ENCODE measurements at regions not wholly inside any gene's neighbourhood (a gene's known extent, or its start where the extent isn't known, plus 50 kb on each side); places are given as distances from the start of the nearest gene placed in this dataset.

DNA sequence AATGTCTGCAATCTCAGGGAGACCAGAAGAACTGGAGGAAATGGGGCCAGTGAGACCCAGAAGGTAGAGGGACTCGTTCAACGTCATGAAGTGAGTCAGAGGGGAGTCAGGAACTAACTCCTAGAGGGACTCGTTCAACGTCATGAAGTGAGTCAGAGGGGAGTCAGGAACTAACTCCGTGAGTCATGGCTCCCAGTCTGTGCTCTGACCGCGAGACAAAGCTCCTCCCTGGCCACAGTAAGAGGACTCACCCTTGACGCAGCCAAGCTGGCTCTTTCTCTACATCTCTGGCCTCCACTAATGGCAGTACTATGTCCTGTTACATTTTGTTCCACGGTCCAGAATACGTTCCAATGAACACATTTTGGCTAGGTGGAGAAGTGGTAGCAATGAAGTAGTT, 902.5 kb downstream of the KCNJ2 start:
- TF ChIP-seq POLR2AphosphoS5 (IDR thresholded peaks at IDR 0.05), result no peak
- TF ChIP-seq, protein P1, sequence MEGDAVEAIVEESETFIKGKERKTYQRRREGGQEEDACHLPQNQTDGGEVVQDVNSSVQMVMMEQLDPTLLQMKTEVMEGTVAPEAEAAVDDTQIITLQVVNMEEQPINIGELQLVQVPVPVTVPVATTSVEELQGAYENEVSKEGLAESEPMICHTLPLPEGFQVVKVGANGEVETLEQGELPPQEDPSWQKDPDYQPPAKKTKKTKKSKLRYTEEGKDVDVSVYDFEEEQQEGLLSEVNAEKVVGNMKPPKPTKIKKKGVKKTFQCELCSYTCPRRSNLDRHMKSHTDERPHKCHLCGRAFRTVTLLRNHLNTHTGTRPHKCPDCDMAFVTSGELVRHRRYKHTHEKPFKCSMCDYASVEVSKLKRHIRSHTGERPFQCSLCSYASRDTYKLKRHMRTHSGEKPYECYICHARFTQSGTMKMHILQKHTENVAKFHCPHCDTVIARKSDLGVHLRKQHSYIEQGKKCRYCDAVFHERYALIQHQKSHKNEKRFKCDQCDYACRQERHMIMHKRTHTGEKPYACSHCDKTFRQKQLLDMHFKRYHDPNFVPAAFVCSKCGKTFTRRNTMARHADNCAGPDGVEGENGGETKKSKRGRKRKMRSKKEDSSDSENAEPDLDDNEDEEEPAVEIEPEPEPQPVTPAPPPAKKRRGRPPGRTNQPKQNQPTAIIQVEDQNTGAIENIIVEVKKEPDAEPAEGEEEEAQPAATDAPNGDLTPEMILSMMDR (IDR thresholded peaks at IDR 0.05), result no peak
